ENCODE measurements at regions not wholly inside any gene's neighbourhood (a gene's known extent, or its start where the extent isn't known, plus 50 kb on each side); places are given as distances from the start of the nearest gene placed in this dataset.

GRCh38 chr2:151177756-151178155, 83.9 kb downstream of the RBM43 start:
- no peak for TF ChIP-seq CTCF (IDR thresholded peaks at IDR 0.05; ENCODE audit: extremely low read depth in 1 of 2, insufficient read depth in 1 of 2, low read depth in 1 of 2, low read length in 2 of 2)
- TF ChIP-seq POLR2AphosphoS5 (IDR thresholded peaks at IDR 0.05; ENCODE audit: insufficient read depth, low read depth, low read length): no peak

Measured in endothelial cell of umbilical vein (primary cell).